ENCODE measurements at regions not wholly inside any gene's neighbourhood (a gene's known extent, or its start where the extent isn't known, plus 50 kb on each side); places are given as distances from the start of the nearest gene placed in this dataset.

DNA sequence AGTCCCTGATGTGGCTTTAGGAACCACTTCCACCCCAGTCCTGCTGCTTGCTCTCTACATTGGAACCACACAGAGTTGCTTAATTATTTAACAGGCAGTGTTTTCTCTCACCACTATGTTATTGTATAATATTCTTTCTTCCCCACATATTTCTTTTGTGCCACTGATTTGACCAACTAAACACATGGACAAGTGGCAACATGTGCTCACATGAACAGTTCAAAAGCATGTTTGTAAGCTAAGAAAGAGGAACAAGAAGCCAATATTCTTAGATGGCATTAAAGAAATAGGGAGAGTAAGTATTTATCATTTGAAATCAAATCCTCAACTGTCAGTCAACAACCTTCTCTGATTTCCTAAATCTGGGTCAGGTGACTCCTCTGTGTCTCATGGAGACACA lies 409.6 kb downstream of the FBXO15 start:
- no peak overlapping the region for H3K4me3 ChIP-seq (ENCODE audit: low read depth in 1 of 3, low read length in 3 of 3)
- H3K9me3 ChIP-seq (ENCODE audit: control insufficient read depth in 4 of 4, low read length in 3 of 4): no peaks in the 10 kb centered on the region
- H3K27ac ChIP-seq (ENCODE audit: low read depth in 1 of 2, low read length in 2 of 2): no peak overlapping the region
- TF ChIP-seq EGR1 (IDR thresholded peaks at IDR 0.05; ENCODE audit: low read depth in 2 of 2): no peak
- TF ChIP-seq, protein P1, sequence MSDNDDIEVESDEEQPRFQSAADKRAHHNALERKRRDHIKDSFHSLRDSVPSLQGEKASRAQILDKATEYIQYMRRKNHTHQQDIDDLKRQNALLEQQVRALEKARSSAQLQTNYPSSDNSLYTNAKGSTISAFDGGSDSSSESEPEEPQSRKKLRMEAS (IDR thresholded peaks at IDR 0.05): no peak
- TF ChIP-seq RAD21 (IDR thresholded peaks at IDR 0.05): no peak
- no peak for TF ChIP-seq FOXA2 (IDR thresholded peaks at IDR 0.05)
- TF ChIP-seq, protein P2, sequence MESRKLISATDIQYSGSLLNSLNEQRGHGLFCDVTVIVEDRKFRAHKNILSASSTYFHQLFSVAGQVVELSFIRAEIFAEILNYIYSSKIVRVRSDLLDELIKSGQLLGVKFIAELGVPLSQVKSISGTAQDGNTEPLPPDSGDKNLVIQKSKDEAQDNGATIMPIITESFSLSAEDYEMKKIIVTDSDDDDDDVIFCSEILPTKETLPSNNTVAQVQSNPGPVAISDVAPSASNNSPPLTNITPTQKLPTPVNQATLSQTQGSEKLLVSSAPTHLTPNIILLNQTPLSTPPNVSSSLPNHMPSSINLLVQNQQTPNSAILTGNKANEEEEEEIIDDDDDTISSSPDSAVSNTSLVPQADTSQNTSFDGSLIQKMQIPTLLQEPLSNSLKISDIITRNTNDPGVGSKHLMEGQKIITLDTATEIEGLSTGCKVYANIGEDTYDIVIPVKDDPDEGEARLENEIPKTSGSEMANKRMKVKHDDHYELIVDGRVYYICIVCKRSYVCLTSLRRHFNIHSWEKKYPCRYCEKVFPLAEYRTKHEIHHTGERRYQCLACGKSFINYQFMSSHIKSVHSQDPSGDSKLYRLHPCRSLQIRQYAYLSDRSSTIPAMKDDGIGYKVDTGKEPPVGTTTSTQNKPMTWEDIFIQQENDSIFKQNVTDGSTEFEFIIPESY (IDR thresholded peaks at IDR 0.05): no peak
- no peak for TF ChIP-seq HNF4A (conservative IDR thresholded peaks at IDR 0.05)
- TF ChIP-seq NR2F2 (IDR thresholded peaks at IDR 0.05): no peak
- TF ChIP-seq TAF1 (conservative IDR thresholded peaks at IDR 0.05): no peak
- no peak for TF ChIP-seq YY1 (IDR thresholded peaks at IDR 0.05)
- no peak for TF ChIP-seq SP1 (IDR thresholded peaks at IDR 0.05)
- TF ChIP-seq, protein P3, sequence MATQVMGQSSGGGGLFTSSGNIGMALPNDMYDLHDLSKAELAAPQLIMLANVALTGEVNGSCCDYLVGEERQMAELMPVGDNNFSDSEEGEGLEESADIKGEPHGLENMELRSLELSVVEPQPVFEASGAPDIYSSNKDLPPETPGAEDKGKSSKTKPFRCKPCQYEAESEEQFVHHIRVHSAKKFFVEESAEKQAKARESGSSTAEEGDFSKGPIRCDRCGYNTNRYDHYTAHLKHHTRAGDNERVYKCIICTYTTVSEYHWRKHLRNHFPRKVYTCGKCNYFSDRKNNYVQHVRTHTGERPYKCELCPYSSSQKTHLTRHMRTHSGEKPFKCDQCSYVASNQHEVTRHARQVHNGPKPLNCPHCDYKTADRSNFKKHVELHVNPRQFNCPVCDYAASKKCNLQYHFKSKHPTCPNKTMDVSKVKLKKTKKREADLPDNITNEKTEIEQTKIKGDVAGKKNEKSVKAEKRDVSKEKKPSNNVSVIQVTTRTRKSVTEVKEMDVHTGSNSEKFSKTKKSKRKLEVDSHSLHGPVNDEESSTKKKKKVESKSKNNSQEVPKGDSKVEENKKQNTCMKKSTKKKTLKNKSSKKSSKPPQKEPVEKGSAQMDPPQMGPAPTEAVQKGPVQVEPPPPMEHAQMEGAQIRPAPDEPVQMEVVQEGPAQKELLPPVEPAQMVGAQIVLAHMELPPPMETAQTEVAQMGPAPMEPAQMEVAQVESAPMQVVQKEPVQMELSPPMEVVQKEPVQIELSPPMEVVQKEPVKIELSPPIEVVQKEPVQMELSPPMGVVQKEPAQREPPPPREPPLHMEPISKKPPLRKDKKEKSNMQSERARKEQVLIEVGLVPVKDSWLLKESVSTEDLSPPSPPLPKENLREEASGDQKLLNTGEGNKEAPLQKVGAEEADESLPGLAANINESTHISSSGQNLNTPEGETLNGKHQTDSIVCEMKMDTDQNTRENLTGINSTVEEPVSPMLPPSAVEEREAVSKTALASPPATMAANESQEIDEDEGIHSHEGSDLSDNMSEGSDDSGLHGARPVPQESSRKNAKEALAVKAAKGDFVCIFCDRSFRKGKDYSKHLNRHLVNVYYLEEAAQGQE (IDR thresholded peaks at IDR 0.05): no peak
- TF ChIP-seq GABPA (IDR thresholded peaks at IDR 0.05 in 1 of 2, conservative IDR thresholded peaks at IDR 0.05 in 1 of 2): no peak
- no peak for TF ChIP-seq RXRA (IDR thresholded peaks at IDR 0.05)
- TF ChIP-seq, protein P4, sequence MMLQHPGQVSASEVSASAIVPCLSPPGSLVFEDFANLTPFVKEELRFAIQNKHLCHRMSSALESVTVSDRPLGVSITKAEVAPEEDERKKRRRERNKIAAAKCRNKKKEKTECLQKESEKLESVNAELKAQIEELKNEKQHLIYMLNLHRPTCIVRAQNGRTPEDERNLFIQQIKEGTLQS (IDR thresholded peaks at IDR 0.05): no peak
- no peak for TF ChIP-seq JUND (IDR thresholded peaks at IDR 0.05)
- TF ChIP-seq HNF4G (IDR thresholded peaks at IDR 0.05): no peak
- TF ChIP-seq FOXA1 (IDR thresholded peaks at IDR 0.05): no peak
- TF ChIP-seq, protein P5, sequence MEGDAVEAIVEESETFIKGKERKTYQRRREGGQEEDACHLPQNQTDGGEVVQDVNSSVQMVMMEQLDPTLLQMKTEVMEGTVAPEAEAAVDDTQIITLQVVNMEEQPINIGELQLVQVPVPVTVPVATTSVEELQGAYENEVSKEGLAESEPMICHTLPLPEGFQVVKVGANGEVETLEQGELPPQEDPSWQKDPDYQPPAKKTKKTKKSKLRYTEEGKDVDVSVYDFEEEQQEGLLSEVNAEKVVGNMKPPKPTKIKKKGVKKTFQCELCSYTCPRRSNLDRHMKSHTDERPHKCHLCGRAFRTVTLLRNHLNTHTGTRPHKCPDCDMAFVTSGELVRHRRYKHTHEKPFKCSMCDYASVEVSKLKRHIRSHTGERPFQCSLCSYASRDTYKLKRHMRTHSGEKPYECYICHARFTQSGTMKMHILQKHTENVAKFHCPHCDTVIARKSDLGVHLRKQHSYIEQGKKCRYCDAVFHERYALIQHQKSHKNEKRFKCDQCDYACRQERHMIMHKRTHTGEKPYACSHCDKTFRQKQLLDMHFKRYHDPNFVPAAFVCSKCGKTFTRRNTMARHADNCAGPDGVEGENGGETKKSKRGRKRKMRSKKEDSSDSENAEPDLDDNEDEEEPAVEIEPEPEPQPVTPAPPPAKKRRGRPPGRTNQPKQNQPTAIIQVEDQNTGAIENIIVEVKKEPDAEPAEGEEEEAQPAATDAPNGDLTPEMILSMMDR (IDR thresholded peaks at IDR 0.05; ENCODE audit: low read depth, low read length, missing input control): no peak
- H3K27me3 ChIP-seq (ENCODE audit: control insufficient read depth in 4 of 4, insufficient read depth in 4 of 4, low read length in 3 of 4): no peaks in the 10 kb centered on the region
- no peak overlapping the region for H3K9ac ChIP-seq (ENCODE audit: low read depth in 1 of 2, low read length in 2 of 2)
- H3K36me3 ChIP-seq (ENCODE audit: control insufficient read depth in 4 of 4, insufficient read depth in 3 of 4, low read depth in 1 of 4, low read length in 3 of 4): no peaks in the 10 kb centered on the region
- DNase-seq (ENCODE audit: low spot score): no peak
- no peaks in the 10 kb centered on the region for H3K4me1 ChIP-seq (ENCODE audit: control insufficient read depth in 4 of 4, insufficient read depth in 4 of 4, low read length in 3 of 4)

All from liver (tissue), 7 donors.